ENCODE measurements at regions not wholly inside any gene's neighbourhood (a gene's known extent, or its start where the extent isn't known, plus 50 kb on each side); places are given as distances from the start of the nearest gene placed in this dataset.

DNA sequence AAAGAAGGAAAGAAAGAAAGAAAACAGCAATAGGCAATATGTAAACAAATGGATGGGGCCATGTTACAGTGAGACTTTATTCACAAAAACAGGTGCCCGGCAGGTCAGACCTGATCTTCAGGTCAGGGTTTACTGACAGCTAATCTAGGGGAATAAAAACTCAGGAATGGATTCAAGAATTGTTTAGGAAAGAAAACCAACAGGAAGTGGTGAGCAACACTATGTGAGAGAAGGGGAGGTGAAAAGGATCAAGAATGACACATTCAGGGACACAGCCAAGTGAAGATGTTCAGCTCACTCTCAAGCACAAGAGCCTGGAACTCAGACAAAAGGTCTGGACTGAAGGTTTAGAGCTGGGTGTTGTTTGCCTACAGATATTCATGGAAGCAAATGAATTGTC, 244.5 kb downstream of the EFNB2 start:
- TF ChIP-seq, protein P1, sequence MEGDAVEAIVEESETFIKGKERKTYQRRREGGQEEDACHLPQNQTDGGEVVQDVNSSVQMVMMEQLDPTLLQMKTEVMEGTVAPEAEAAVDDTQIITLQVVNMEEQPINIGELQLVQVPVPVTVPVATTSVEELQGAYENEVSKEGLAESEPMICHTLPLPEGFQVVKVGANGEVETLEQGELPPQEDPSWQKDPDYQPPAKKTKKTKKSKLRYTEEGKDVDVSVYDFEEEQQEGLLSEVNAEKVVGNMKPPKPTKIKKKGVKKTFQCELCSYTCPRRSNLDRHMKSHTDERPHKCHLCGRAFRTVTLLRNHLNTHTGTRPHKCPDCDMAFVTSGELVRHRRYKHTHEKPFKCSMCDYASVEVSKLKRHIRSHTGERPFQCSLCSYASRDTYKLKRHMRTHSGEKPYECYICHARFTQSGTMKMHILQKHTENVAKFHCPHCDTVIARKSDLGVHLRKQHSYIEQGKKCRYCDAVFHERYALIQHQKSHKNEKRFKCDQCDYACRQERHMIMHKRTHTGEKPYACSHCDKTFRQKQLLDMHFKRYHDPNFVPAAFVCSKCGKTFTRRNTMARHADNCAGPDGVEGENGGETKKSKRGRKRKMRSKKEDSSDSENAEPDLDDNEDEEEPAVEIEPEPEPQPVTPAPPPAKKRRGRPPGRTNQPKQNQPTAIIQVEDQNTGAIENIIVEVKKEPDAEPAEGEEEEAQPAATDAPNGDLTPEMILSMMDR (IDR thresholded peaks at IDR 0.05), result no peak
- no peak for TF ChIP-seq POLR2A (IDR thresholded peaks at IDR 0.05)
- no peak for TF ChIP-seq POLR2AphosphoS5 (IDR thresholded peaks at IDR 0.05)

All from breast epithelium (tissue), 3 donors.